ENCODE measurements at regions not wholly inside any gene's neighbourhood (a gene's known extent, or its start where the extent isn't known, plus 50 kb on each side); places are given as distances from the start of the nearest gene placed in this dataset.

DNA sequence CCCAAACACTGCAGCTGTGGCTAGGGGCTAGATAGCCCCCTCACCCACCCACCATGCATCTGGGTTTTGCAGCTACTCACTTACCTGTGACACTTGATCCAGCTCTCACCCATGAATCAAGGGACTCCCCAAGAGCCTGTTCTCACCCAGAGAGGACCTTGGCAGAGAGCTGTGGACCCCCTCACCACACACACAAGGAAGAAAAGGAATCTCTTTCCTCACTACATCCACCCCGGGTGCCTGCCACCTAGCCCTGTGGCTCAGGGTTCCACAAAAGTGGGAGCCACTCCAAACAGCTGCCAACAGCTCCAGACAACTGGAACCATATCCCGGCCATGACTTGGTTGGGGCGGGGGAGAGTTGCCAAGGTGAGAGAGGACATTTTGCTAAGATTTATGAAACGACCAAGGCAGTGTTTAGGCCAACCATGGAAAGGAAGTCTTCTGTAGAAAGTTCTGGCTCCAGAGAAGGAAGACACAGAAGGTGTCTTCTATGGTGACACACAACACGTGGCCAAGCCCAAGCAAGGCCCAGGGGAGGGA lies 522.1 kb upstream of the RAB6C start:
- Histone ChIP-seq H3K27me3 (ENCODE audit: control insufficient read depth in 4 of 4, insufficient read depth in 4 of 4, low read length in 3 of 4) (no peaks in the 10 kb centered on the region), H3K4me3 (ENCODE audit: low read depth in 1 of 3, low read length in 3 of 3) (no peak overlapping the region), H3K27ac (ENCODE audit: low read depth in 1 of 2, low read length in 2 of 2) (no peak overlapping the region), H3K9me3 (ENCODE audit: control insufficient read depth in 4 of 4, low read length in 3 of 4) (no peaks in the 10 kb centered on the region), H3K4me1 (ENCODE audit: control insufficient read depth in 4 of 4, insufficient read depth in 4 of 4, low read length in 3 of 4) (no peaks in the 10 kb centered on the region), H3K9ac (ENCODE audit: low read depth in 1 of 2, low read length in 2 of 2) (no peak overlapping the region), H3K36me3 (ENCODE audit: control insufficient read depth in 4 of 4, insufficient read depth in 3 of 4, low read depth in 1 of 4, low read length in 3 of 4) (no peaks in the 10 kb centered on the region)
- TF ChIP-seq ZBTB33 (IDR thresholded peaks at IDR 0.05), result no peak
- TF ChIP-seq MAX (IDR thresholded peaks at IDR 0.05), result no peak
- TF ChIP-seq NR2F2 (IDR thresholded peaks at IDR 0.05), result no peak
- TF ChIP-seq FOXA2 (IDR thresholded peaks at IDR 0.05), result no peak
- no peak for TF ChIP-seq EGR1 (IDR thresholded peaks at IDR 0.05; ENCODE audit: low read depth in 2 of 2)
- TF ChIP-seq SP1 (IDR thresholded peaks at IDR 0.05), result no peak
- no peak for TF ChIP-seq RXRA (IDR thresholded peaks at IDR 0.05)
- TF ChIP-seq FOXA1 (IDR thresholded peaks at IDR 0.05), result no peak
- TF ChIP-seq HNF4A (conservative IDR thresholded peaks at IDR 0.05), result no peak
- TF ChIP-seq GABPA (IDR thresholded peaks at IDR 0.05 in 1 of 2, conservative IDR thresholded peaks at IDR 0.05 in 1 of 2), result no peak
- TF ChIP-seq, protein P1, sequence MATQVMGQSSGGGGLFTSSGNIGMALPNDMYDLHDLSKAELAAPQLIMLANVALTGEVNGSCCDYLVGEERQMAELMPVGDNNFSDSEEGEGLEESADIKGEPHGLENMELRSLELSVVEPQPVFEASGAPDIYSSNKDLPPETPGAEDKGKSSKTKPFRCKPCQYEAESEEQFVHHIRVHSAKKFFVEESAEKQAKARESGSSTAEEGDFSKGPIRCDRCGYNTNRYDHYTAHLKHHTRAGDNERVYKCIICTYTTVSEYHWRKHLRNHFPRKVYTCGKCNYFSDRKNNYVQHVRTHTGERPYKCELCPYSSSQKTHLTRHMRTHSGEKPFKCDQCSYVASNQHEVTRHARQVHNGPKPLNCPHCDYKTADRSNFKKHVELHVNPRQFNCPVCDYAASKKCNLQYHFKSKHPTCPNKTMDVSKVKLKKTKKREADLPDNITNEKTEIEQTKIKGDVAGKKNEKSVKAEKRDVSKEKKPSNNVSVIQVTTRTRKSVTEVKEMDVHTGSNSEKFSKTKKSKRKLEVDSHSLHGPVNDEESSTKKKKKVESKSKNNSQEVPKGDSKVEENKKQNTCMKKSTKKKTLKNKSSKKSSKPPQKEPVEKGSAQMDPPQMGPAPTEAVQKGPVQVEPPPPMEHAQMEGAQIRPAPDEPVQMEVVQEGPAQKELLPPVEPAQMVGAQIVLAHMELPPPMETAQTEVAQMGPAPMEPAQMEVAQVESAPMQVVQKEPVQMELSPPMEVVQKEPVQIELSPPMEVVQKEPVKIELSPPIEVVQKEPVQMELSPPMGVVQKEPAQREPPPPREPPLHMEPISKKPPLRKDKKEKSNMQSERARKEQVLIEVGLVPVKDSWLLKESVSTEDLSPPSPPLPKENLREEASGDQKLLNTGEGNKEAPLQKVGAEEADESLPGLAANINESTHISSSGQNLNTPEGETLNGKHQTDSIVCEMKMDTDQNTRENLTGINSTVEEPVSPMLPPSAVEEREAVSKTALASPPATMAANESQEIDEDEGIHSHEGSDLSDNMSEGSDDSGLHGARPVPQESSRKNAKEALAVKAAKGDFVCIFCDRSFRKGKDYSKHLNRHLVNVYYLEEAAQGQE (IDR thresholded peaks at IDR 0.05), result no peak
- TF ChIP-seq TAF1 (conservative IDR thresholded peaks at IDR 0.05), result no peak
- no peak for TF ChIP-seq YY1 (IDR thresholded peaks at IDR 0.05)
- TF ChIP-seq JUND (IDR thresholded peaks at IDR 0.05), result no peak
- TF ChIP-seq HNF4G (IDR thresholded peaks at IDR 0.05), result no peak
- TF ChIP-seq ATF3 (IDR thresholded peaks at IDR 0.05), result no peak
- TF ChIP-seq, protein P2, sequence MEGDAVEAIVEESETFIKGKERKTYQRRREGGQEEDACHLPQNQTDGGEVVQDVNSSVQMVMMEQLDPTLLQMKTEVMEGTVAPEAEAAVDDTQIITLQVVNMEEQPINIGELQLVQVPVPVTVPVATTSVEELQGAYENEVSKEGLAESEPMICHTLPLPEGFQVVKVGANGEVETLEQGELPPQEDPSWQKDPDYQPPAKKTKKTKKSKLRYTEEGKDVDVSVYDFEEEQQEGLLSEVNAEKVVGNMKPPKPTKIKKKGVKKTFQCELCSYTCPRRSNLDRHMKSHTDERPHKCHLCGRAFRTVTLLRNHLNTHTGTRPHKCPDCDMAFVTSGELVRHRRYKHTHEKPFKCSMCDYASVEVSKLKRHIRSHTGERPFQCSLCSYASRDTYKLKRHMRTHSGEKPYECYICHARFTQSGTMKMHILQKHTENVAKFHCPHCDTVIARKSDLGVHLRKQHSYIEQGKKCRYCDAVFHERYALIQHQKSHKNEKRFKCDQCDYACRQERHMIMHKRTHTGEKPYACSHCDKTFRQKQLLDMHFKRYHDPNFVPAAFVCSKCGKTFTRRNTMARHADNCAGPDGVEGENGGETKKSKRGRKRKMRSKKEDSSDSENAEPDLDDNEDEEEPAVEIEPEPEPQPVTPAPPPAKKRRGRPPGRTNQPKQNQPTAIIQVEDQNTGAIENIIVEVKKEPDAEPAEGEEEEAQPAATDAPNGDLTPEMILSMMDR (IDR thresholded peaks at IDR 0.05; ENCODE audit: low read depth, low read length, missing input control), result no peak
- TF ChIP-seq RAD21 (IDR thresholded peaks at IDR 0.05), result no peak
- WGBS, result 61% methylated on average over 5 of the region's 5 CpGs
- DNase-seq (ENCODE audit: low spot score), result no peak

Measured in liver (tissue), 8 donors.